ENCODE measurements at regions not wholly inside any gene's neighbourhood (a gene's known extent, or its start where the extent isn't known, plus 50 kb on each side); places are given as distances from the start of the nearest gene placed in this dataset.
A peak's percentile ranks its signal among the peaks of the same experiment; 100 is the strongest.

DNA sequence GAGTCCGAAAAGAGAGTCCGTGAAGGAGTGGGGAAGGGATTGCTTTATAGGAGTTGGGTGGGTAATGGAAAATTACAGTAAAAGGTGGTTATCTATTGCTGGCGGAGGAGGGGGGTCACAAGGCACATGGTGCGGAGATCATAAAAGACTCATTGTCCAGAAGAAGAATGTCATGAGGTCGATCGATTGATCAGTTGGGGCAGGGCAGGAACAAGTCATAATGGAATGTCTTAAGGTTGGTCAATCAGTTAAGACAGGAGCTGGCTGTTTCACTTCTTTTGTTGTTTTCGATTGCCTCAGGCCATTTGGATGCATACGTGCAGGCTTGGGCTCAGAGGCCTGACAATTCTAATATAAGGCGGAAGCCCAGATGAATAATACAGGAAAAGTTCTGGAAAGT, 473.0 kb upstream of the TNP1 start (continued):
- TF ChIP-seq, protein P1, sequence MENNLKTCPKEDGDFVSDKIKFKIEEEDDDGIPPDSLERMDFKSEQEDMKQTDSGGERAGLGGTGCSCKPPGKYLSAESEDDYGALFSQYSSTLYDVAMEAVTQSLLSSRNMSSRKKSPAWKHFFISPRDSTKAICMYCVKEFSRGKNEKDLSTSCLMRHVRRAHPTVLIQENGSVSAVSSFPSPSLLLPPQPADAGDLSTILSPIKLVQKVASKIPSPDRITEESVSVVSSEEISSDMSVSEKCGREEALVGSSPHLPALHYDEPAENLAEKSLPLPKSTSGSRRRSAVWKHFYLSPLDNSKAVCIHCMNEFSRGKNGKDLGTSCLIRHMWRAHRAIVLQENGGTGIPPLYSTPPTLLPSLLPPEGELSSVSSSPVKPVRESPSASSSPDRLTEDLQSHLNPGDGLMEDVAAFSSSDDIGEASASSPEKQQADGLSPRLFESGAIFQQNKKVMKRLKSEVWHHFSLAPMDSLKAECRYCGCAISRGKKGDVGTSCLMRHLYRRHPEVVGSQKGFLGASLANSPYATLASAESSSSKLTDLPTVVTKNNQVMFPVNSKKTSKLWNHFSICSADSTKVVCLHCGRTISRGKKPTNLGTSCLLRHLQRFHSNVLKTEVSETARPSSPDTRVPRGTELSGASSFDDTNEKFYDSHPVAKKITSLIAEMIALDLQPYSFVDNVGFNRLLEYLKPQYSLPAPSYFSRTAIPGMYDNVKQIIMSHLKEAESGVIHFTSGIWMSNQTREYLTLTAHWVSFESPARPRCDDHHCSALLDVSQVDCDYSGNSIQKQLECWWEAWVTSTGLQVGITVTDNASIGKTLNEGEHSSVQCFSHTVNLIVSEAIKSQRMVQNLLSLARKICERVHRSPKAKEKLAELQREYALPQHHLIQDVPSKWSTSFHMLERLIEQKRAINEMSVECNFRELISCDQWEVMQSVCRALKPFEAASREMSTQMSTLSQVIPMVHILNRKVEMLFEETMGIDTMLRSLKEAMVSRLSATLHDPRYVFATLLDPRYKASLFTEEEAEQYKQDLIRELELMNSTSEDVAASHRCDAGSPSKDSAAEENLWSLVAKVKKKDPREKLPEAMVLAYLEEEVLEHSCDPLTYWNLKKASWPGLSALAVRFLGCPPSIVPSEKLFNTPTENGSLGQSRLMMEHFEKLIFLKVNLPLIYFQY (CRISPR knock-in tag; IDR thresholded peaks at IDR 0.05; ENCODE audit: borderline replicate concordance) = no peak
- TF ChIP-seq ZNF317 (CRISPR knock-in tag; IDR thresholded peaks at IDR 0.05) (no peak), CHD4 (IDR thresholded peaks at IDR 0.05; ENCODE audit: borderline replicate concordance, low read length) (no peak), HDAC1 (CRISPR knock-in tag; IDR thresholded peaks at IDR 0.05) (0 out of 2 replicates have a peak, but pooled peaks have one; percentile 14), SUZ12 (IDR thresholded peaks at IDR 0.05; ENCODE audit: low read depth, low read length) (no peak), ZNF550 (CRISPR knock-in tag; IDR thresholded peaks at IDR 0.05; ENCODE audit: borderline replicate concordance) (no peak), ZNF350 (CRISPR knock-in tag; IDR thresholded peaks at IDR 0.05; ENCODE audit: borderline replicate concordance, low read depth) (no peak), NBN (conservative IDR thresholded peaks at IDR 0.05) (no peak), ZNF598 (CRISPR knock-in tag; IDR thresholded peaks at IDR 0.05; ENCODE audit: borderline replicate concordance) (no peak), ERF (CRISPR knock-in tag; IDR thresholded peaks at IDR 0.05) (no peak), NPAS2 (CRISPR knock-in tag; IDR thresholded peaks at IDR 0.05; ENCODE audit: borderline replicate concordance) (no peak), NRL (CRISPR knock-in tag; IDR thresholded peaks at IDR 0.05; ENCODE audit: borderline replicate concordance) (no peak)
- TF ChIP-seq, protein P2, sequence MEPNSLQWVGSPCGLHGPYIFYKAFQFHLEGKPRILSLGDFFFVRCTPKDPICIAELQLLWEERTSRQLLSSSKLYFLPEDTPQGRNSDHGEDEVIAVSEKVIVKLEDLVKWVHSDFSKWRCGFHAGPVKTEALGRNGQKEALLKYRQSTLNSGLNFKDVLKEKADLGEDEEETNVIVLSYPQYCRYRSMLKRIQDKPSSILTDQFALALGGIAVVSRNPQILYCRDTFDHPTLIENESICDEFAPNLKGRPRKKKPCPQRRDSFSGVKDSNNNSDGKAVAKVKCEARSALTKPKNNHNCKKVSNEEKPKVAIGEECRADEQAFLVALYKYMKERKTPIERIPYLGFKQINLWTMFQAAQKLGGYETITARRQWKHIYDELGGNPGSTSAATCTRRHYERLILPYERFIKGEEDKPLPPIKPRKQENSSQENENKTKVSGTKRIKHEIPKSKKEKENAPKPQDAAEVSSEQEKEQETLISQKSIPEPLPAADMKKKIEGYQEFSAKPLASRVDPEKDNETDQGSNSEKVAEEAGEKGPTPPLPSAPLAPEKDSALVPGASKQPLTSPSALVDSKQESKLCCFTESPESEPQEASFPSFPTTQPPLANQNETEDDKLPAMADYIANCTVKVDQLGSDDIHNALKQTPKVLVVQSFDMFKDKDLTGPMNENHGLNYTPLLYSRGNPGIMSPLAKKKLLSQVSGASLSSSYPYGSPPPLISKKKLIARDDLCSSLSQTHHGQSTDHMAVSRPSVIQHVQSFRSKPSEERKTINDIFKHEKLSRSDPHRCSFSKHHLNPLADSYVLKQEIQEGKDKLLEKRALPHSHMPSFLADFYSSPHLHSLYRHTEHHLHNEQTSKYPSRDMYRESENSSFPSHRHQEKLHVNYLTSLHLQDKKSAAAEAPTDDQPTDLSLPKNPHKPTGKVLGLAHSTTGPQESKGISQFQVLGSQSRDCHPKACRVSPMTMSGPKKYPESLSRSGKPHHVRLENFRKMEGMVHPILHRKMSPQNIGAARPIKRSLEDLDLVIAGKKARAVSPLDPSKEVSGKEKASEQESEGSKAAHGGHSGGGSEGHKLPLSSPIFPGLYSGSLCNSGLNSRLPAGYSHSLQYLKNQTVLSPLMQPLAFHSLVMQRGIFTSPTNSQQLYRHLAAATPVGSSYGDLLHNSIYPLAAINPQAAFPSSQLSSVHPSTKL (CRISPR knock-in tag; IDR thresholded peaks at IDR 0.05) = peak; percentile 54
- TF ChIP-seq, protein P3, sequence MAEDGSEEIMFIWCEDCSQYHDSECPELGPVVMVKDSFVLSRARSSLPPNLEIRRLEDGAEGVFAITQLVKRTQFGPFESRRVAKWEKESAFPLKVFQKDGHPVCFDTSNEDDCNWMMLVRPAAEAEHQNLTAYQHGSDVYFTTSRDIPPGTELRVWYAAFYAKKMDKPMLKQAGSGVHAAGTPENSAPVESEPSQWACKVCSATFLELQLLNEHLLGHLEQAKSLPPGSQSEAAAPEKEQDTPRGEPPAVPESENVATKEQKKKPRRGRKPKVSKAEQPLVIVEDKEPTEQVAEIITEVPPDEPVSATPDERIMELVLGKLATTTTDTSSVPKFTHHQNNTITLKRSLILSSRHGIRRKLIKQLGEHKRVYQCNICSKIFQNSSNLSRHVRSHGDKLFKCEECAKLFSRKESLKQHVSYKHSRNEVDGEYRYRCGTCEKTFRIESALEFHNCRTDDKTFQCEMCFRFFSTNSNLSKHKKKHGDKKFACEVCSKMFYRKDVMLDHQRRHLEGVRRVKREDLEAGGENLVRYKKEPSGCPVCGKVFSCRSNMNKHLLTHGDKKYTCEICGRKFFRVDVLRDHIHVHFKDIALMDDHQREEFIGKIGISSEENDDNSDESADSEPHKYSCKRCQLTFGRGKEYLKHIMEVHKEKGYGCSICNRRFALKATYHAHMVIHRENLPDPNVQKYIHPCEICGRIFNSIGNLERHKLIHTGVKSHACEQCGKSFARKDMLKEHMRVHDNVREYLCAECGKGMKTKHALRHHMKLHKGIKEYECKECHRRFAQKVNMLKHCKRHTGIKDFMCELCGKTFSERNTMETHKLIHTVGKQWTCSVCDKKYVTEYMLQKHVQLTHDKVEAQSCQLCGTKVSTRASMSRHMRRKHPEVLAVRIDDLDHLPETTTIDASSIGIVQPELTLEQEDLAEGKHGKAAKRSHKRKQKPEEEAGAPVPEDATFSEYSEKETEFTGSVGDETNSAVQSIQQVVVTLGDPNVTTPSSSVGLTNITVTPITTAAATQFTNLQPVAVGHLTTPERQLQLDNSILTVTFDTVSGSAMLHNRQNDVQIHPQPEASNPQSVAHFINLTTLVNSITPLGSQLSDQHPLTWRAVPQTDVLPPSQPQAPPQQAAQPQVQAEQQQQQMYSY (CRISPR knock-in tag; IDR thresholded peaks at IDR 0.05) = no peak
- TF ChIP-seq, protein P4, sequence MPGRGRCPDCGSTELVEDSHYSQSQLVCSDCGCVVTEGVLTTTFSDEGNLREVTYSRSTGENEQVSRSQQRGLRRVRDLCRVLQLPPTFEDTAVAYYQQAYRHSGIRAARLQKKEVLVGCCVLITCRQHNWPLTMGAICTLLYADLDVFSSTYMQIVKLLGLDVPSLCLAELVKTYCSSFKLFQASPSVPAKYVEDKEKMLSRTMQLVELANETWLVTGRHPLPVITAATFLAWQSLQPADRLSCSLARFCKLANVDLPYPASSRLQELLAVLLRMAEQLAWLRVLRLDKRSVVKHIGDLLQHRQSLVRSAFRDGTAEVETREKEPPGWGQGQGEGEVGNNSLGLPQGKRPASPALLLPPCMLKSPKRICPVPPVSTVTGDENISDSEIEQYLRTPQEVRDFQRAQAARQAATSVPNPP (CRISPR knock-in tag; IDR thresholded peaks at IDR 0.05) = no peak
